ENCODE measurements at regions not wholly inside any gene's neighbourhood (a gene's known extent, or its start where the extent isn't known, plus 50 kb on each side); places are given as distances from the start of the nearest gene placed in this dataset.

- TF ChIP-seq CTCF (IDR thresholded peaks at IDR 0.05): no peak
- TF ChIP-seq POLR2A (IDR thresholded peaks at IDR 0.05): no peak
Measured at GRCh38 chr18:42576124-42576523, 539.4 kb downstream of the RIT2 start.
